GM12864 (cell line): ENCODE measurements at regions not wholly inside any gene's neighbourhood (a gene's known extent, or its start where the extent isn't known, plus 50 kb on each side); places are given as distances from the start of the nearest gene placed in this dataset.
A peak's percentile ranks its signal among the peaks of the same experiment; 100 is the strongest.

Source experiments
- DNase-seq: peaks from one replicate; pipeline ENCODE4 v3.0.0-alpha.2; 2011; ENCODE audit warnings: low read depth
- H3K4me3 ChIP-seq: 2 replicates; pipeline ENCODE4 v1.5.1; 2011; ENCODE audit warnings: mild to moderate bottlenecking, low read depth, low read length, control low read depth
- TF ChIP-seq, protein P1 (sequence below): IDR thresholded peaks from 2 replicates; pipeline ENCODE4 v1.5.1; 2011; ENCODE audit warnings: low read depth, mild to moderate bottlenecking, moderate library complexity, low read length, control low read depth, inconsistent platforms; ENCODE audit errors: missing control alignments

DNA sequence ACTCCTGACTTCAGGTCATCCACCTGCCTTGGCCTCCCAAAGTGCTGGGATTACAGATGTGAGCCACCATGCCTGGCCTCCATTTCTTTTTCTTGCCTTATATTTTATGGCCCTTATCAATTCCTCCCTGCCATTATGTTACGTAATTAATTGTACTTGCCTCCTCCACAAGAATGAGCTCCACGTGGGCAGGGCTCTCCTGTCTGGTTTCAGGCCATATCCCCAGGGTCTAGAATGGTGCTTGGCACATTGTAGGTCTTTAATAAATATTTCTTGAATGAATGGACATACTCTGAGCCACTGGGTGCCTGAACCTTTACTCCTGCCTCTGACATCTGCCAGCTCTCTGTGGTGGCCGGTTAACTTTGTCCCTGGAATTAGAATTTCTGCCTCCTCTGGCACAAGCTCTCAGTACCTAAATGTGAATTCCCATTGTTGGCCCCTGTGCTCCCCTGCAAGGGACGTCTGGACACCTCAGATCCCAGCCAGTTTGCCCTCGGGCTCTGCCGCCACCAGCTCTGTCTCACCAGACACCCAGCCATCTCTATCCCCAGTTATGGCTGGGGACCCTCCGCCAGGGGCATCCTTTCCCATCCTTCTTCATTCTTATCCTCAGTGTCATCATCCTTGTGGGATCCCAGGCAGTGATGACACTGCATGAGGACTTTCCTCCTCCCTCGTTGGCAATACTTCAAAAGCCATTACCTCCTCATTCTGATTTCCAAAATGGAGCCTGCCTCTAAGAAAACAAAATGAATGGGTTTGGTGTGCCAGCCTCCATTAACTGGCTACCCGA, 165.6 kb upstream of the SMAD3 start:
- TF ChIP-seq, protein P1, sequence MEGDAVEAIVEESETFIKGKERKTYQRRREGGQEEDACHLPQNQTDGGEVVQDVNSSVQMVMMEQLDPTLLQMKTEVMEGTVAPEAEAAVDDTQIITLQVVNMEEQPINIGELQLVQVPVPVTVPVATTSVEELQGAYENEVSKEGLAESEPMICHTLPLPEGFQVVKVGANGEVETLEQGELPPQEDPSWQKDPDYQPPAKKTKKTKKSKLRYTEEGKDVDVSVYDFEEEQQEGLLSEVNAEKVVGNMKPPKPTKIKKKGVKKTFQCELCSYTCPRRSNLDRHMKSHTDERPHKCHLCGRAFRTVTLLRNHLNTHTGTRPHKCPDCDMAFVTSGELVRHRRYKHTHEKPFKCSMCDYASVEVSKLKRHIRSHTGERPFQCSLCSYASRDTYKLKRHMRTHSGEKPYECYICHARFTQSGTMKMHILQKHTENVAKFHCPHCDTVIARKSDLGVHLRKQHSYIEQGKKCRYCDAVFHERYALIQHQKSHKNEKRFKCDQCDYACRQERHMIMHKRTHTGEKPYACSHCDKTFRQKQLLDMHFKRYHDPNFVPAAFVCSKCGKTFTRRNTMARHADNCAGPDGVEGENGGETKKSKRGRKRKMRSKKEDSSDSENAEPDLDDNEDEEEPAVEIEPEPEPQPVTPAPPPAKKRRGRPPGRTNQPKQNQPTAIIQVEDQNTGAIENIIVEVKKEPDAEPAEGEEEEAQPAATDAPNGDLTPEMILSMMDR, result no peak
- no peak overlapping the region for H3K4me3 ChIP-seq
- no peak for DNase-seq

DNA sequence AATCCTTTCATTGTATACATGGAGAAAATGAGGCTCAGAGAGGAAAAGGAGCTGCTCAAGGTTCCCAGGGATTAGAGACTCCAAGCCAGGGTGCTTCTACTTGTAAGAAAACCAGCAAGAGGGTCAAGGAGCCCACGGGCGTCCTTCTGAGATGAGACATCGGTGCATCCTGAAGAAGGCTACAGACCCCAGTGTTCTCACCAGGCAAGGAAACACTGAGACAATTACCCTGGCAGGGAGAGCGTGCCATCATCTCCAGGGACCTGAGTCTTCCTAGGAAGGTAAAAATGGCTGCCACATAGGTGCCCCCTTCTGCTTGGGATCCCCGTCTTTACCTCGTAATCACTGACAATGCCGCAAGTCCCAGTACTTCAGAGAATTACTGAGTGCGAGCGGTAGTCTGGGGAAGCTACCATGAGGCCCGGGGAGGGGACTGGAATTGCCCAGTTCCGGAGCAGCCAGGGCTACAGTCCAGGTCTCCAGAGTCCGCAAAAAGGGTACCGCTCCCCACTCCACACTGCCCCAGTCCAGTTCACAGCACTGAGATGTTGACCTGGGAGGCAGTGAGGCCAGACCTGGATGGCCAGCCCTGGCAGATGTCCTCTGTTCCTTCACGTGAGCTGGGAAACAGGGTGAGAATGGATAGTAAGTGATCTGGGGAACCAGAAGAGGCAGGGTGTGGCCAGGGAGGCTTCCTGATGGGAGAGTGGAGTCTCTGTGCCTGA, 164.7 kb upstream of the SMAD3 start:
- no peak overlapping the region for H3K4me3 ChIP-seq
- DNase-seq, result no peak
- TF ChIP-seq, protein P1, result no peak

DNA sequence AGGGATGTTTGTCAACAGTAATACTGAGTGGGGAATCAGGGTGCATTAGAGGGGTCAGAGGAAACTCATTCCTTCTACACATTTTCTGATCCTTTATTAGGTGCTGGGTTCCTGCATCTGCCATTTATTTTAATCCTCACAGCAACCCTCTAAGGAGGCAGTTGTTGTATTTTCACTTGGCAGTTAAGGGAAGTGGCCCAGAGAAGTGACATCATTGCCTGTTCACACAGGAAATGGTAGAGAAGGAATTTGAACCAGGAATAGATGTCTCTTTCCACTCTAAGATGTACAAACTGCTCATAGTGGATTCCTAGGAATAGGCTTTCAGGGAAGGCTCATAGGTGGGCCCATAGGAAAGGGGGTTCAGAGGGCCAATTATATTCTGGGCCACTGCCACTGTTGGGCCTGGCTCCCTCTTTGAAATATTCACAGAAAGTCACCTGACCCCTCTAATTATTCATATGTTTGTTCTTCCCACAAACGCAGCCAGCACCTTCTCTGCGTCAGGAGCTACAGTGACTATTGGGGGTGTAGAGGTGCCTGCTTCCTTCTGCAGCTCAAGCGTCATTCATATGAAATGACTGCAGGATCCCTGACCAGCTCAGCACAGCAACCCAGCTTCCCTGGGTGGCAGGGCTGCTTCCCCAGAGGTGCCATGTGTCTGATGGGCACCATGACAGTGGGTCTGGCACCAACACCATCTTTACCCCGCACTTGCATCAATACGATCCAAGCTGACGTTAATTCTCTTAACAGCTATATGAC, 163.9 kb upstream of the SMAD3 start:
- TF ChIP-seq, protein P1, result no peak
- no peak for DNase-seq
- no peak overlapping the region for H3K4me3 ChIP-seq

DNA sequence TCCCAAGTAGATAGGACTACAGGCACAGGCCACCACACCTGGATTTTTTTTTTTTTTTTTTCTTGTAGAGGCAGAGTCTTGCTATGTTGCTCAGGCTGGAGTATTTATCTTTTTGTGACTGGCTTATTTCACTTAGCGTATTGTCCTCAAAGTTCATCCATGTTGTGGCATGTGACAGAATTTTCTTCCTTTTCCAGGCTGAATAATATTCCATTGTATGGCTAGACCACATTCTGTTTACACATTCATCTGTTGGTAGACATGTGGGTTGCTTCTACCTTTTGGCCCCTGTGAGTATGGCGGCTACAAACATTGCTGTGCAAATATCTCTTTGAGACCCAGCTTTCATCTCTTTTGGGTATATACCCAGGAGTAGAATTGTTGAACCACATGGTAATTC, 160.2 kb upstream of the SMAD3 start:
- H3K4me3 ChIP-seq, result no peak overlapping the region
- TF ChIP-seq, protein P1, result no peak
- DNase-seq, result no peak

DNA sequence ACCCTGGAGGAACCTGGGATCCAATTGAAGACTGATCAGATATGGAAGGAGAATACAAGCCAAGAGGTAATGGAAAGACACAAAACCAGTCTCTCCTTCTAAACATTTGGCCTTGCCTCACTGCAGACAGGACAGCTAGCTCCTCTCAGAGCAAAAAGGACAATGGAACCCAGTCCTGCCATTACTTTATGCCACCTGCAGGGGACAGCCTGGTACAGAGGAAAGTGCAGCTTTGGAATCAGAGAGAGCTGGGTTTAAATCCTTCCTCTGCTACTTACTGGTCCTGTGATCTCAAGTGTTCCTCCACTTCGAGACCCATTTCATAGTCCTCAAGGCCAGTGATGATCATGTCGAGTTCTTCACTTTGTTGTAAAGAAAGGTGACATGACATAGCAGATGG, 159.4 kb upstream of the SMAD3 start:
- TF ChIP-seq, protein P1, result peak; percentile 31
- no peak overlapping the region for H3K4me3 ChIP-seq
- DNase-seq, result no peak

DNA sequence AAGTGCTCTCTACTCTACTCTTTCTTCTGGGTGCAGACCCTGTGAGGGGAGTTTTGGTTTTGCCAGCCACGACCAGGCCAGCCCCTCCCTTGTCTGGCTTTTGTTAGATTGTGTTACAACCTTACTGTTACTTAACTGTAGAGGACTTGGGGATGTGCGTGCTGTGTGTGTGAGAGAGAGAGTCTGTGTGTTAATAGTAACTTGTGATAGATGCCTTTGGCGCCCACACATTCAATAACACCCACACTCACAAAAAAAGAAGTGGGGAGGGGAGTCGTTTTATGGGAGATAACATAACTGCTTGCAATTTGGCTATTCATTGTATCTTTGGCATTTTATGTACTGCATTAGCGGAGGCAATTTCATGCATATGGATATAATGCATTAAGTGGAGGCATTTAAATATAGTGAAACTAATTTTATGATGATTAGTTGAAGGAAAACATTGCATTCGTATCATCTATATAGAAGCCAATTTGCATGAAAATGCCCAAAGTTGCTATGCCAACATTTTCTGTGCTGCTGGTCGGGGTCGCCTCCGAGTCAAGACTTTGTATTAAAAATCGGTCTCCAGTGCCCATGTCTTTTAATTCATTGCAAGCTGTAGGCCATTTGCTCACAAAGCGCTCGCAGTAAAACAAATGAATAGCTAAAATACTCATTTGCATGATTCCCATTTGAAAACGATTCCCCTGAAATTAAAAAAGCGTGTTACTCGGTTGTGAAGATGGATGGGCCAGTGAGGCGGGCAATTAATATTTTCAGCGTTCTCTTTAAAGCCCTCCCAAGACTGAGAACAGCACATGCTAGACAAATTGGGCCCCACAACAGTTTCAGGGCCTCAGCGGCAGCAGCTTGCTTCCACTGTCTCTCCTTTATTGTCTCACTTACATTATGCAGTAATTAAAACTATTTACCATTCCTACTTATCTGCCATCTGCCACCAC, 158.5 kb upstream of the SMAD3 start:
- DNase-seq, result no peak

More for the DNA sequence above, 158.5 kb upstream of the SMAD3 start:
- TF ChIP-seq, protein P1, result no peak
- H3K4me3 ChIP-seq, result no peak overlapping the region
